Body of pancreas (tissue), 4 donors: ENCODE measurements at regions not wholly inside any gene's neighbourhood (a gene's known extent, or its start where the extent isn't known, plus 50 kb on each side); places are given as distances from the start of the nearest gene placed in this dataset.
"Not testable (repeated sequence)": the region's sequence is repeated elsewhere in the genome, so short reads cannot be mapped to it uniquely, and the experiment has no call there.

Experiments
- ATAC-seq: fragments of 150-250 bp; one replicate; pipeline ENCODE4 v1.9.1; 2016
- DNase-seq, 4 donors: peaks; one replicate each; pipeline ENCODE4 v3.0.0-alpha.2; 2019
- H3K27ac ChIP-seq, 4 donors: fragments of 200-600 bp; sonication (generic); 1 replicate in 3 of 4; 2 replicates in 1 of 4; pipeline versions ENCODE4 v1.5.1 to v1.6.1; 2016 to 2019; ENCODE audit warnings: mild to moderate bottlenecking in 1 of 4, mixed read lengths in 1 of 4, moderate library complexity in 1 of 4
- H3K27me3 ChIP-seq, 2 donors: fragments of 200-600 bp; sonication (generic); one replicate each; pipeline ENCODE4 v1.6.0; 2016; ENCODE audit warnings: mild to moderate bottlenecking in 1 of 2
- H3K36me3 ChIP-seq, 2 donors: fragments of 200-600 bp; sonication (generic); replicated peaks in 1 of 2; 2 replicates each; pipeline ENCODE4 v1.5.1; 2016; ENCODE audit warnings: low read depth in 2 of 2; ENCODE audit not compliant: insufficient read depth in 1 of 2
- H3K4me1 ChIP-seq: fragments of 200-600 bp; sonication (generic); one replicate; pipeline ENCODE4 v1.6.0; 2016
- H3K4me3 ChIP-seq, 2 donors: fragments of 200-600 bp; sonication (generic); 1 replicate in 1 of 2; 2 replicates in 1 of 2; pipeline ENCODE4 v1.5.1; 2016 to 2019
- H3K9me3 ChIP-seq, 3 donors: fragments of 200-600 bp; sonication (generic); 1 replicate in 2 of 3; 2 replicates in 1 of 3; pipeline ENCODE4 v1.5.1; 2016
- CTCF ChIP-seq, 7 experiments: fragments of 450-650 bp in 4 of 7; fragments of 200-600 bp in 3 of 7; sonication (generic) in 3 of 7; IDR thresholded peaks; one replicate each; pipeline ENCODE4 v1.5.1; 2016 to 2019; ENCODE audit warnings: antibody characterized with exemption in 7 of 7
- POLR2A ChIP-seq, 3 donors: fragments of 450-650 bp; IDR thresholded peaks; one replicate each; pipeline ENCODE4 v1.6.1; 2016; ENCODE audit warnings: antibody characterized with exemption in 3 of 3, mild to moderate bottlenecking in 2 of 3
- WGBS, 2 donors: methylation state at CpG; one replicate each; pipeline ENCODE4 v1.1.5; 2017; 5-methylcytosine and 5-hydroxymethylcytosine counted together
- intact Hi-C: fragments of 100-400 bp; cut with DNase I; formaldehyde crosslinking; loops from one replicate; pipeline ENCODE4 v1.15.1; 2023

DNA sequence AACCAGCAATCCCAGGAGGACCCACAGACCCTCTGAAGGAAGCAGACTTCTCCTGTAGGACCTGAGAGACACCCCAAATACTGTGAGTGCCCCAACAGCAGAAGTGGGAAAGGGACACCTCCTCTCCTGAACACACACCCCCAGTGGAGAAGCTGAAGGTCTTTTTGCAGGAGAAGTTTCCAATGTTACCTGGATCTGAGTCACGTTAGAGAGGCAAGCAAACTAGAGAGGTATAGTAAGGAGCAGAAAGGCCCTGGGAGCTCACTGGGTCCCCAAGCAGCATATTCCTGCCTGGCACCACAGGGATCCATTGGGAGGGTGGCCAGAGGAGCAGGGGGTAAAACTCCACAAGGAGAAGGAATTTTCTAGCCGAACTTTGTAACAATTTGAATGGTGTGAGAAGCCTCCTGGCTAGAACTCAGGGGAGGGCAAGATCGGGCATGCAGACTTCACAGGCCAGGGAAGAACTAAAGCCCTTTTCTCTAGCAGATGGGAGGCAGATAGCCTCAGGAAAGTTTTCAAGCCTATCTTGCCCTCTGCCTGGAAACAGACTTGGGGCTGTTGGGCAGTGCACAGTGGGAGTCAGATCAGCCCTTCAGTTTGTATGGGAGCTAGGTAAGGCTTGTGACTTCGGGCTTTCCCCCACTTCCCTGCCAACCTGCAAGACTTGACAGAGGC, 68.2 kb upstream of the SSTR4 start:
- Histone ChIP-seq H3K4me3 (no peak overlapping the region), H3K27ac (no peak overlapping the region), H3K36me3 (no peaks in the 10 kb centered on the region), H3K9me3 (no peaks in the 10 kb centered on the region), H3K27me3 (no peaks in the 10 kb centered on the region), H3K4me1 (no peaks in the 10 kb centered on the region)
- no peak for DNase-seq
- intact Hi-C loops = no loop called here
- TF ChIP-seq POLR2A (IDR thresholded peaks at IDR 0.05) (no peak), CTCF (IDR thresholded peaks at IDR 0.05) (no peak)
- 44 to 71% methylated on average over 4 of the region's 4 CpGs for WGBS, 2 donors
- no peak for ATAC-seq

GRCh38 chr20:22967706-22968105, 67.4 kb upstream of the SSTR4 start:
- H3K4me1 ChIP-seq, H3K27me3 ChIP-seq, H3K9me3 ChIP-seq, H3K4me3 ChIP-seq, DNase-seq, H3K36me3 ChIP-seq, ATAC-seq, H3K27ac ChIP-seq, intact Hi-C loops: not testable (repeated sequence)
- 59 to 72% methylated on average over 2 of the region's 2 CpGs for WGBS, 2 donors

DNA sequence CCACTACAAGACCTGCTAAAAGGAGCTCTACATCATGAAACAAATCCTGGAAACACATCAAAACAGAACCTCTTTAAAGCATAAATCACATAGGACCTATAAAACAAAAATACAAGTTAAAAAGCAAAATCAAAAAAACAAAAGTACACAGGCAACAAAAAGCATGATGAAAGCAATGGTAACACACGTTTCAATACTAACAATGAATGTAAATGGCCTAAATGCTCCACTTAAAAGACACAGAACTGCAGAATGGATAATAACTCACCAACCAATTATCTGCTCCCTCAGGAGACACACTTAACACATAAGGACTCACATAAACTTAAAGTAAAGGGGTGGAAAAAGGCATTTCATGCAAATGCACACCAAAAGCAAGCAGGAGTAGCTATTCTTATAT, 66.1 kb upstream of the SSTR4 start:
- H3K36me3 ChIP-seq, DNase-seq, H3K4me3 ChIP-seq, ATAC-seq, H3K4me1 ChIP-seq, H3K27me3 ChIP-seq, intact Hi-C loops, H3K27ac ChIP-seq, H3K9me3 ChIP-seq: not testable (repeated sequence)
- 32 to 41% methylated on average over 1 of the region's 1 CpG for WGBS, 2 donors

DNA sequence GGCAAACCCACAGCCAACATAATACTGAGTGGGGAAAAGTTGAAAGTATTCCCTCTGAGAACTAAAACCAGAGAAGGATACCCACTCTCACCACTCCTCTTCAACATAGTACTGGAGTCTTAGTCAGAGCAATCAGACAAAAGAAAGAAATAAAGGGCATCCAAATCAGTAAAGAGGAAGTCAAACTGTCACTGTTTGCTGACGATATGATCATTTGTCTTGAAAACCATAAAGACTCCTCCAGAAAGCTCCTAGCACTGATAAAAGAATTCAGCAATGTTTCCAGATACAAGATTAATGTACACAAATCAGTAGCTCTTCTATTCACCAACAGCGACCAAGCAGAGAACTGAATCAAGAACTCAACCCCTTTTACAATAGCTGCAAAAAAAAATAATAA, 64.0 kb upstream of the SSTR4 start:
- H3K4me3 ChIP-seq, H3K36me3 ChIP-seq, intact Hi-C loops, DNase-seq, H3K4me1 ChIP-seq, H3K9me3 ChIP-seq, ATAC-seq, H3K27me3 ChIP-seq, H3K27ac ChIP-seq: not testable (repeated sequence)
- 46 to 48% methylated on average over 2 of the region's 2 CpGs for WGBS, 2 donors

DNA sequence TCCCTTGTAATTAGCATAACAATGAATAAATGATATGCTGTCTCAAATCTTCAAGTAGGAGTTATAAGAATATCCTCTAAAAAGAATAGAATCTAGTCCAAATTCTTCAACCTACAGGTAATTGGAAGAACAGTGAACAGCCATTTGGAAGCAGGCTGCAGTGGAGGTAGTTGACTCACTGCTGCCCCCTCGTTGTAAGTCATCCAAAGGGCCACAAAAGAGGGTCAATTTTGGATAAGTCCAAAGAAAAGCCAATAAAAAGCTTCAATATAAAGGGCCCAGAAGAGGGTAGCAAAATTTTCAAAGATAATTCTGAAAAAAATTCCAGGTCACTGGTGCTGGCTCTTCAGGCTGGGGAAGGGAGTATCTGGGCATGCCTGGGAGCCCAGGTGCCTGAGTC, 60.8 kb upstream of the SSTR4 start:
- Histone ChIP-seq H3K9me3 (no peaks in the 10 kb centered on the region), H3K4me3 (no peak overlapping the region), H3K36me3 (no peaks in the 10 kb centered on the region), H3K4me1 (no peaks in the 10 kb centered on the region), H3K27ac (no peak overlapping the region), H3K27me3 (peaks cover 0 to 4% of the 10 kb centered on the region in 2 donors)
- DNase-seq (peak in 2 of 4 donors; percentile 6 to 12), ATAC-seq (no peak)
- 0 to 8% methylated on average over 1 of the region's 1 CpG for WGBS, 2 donors
- TF ChIP-seq POLR2A (IDR thresholded peaks at IDR 0.05) = no peak
- TF ChIP-seq CTCF (IDR thresholded peaks at IDR 0.05) = peak in 4 of 7 experiments; percentile 7 to 16 (median 16)
- intact Hi-C loops = no loop called here

GRCh38 chr20:22977047-22977785, 57.9 kb upstream of the SSTR4 start:
- no peaks in the 10 kb centered on the region for H3K36me3 ChIP-seq
- intact Hi-C loops = no loop called here
- TF ChIP-seq CTCF (IDR thresholded peaks at IDR 0.05) (no peak), POLR2A (IDR thresholded peaks at IDR 0.05) (no peak)
- no peaks in the 10 kb centered on the region for H3K4me1 ChIP-seq
- H3K4me3 ChIP-seq = no peak overlapping the region
- H3K27me3 ChIP-seq = peaks cover 0 to 4% of the 10 kb centered on the region in 2 donors
- no peak for ATAC-seq
- WGBS, 2 donors = 51 to 56% methylated on average over 4 of the region's 4 CpGs
- DNase-seq = peak in 1 of 4 donors; percentile 3
- H3K9me3 ChIP-seq = peaks cover 0 to 3% (median 0%) of the 10 kb centered on the region in 3 donors
- H3K27ac ChIP-seq = no peak overlapping the region
